GM23338 (cell line): ENCODE measurements at regions not wholly inside any gene's neighbourhood (a gene's known extent, or its start where the extent isn't known, plus 50 kb on each side); places are given as distances from the start of the nearest gene placed in this dataset.

Experiments
- ATAC-seq: fragments of 200-7000 bp; cut with Tn5 transposase; 3 replicates; pipeline ENCODE4 v1.9.1; 2020
- DNase-seq: peaks from one replicate; pipeline ENCODE4 v3.0.0-alpha.2; 2015; ENCODE audit warnings: low spot score
- H2AFZ ChIP-seq: fragments of 200-600 bp; sonication (generic); 2 replicates; pipeline ENCODE4 v1.8.0; 2016; ENCODE audit warnings: antibody characterized with exemption, mild to moderate bottlenecking, moderate library complexity
- H3F3A ChIP-seq: fragments of 200-600 bp; sonication (generic); replicated peaks from 2 replicates; pipeline ENCODE4 v1.8.0; 2017; ENCODE audit warnings: antibody characterized with exemption, mixed run types, low read depth
- H3K27ac ChIP-seq: fragments of 200-600 bp; sonication (generic); 2 replicates; pipeline ENCODE4 v1.6.1; 2016; ENCODE audit warnings: low read depth
- H3K27me3 ChIP-seq: fragments of 200-600 bp; sonication (generic); 2 replicates; pipeline ENCODE4 v1.8.0; 2016; ENCODE audit warnings: mild to moderate bottlenecking, mixed run types, moderate library complexity; ENCODE audit not compliant: insufficient read depth
- H3K36me3 ChIP-seq: fragments of 200-600 bp; sonication (generic); 2 replicates; pipeline ENCODE4 v1.8.0; 2016; ENCODE audit warnings: mild to moderate bottlenecking; ENCODE audit not compliant: insufficient read depth
- H3K4me1 ChIP-seq: fragments of 200-600 bp; sonication (generic); 2 replicates; pipeline ENCODE4 v1.8.0; 2016; ENCODE audit warnings: mild to moderate bottlenecking, moderate library complexity; ENCODE audit not compliant: insufficient read depth
- H3K4me2 ChIP-seq: fragments of 200-600 bp; sonication (generic); 2 replicates; pipeline ENCODE4 v1.7.1; 2017; ENCODE audit warnings: mixed run types
- H3K4me3 ChIP-seq: fragments of 200-600 bp; sonication (generic); 2 replicates; pipeline ENCODE4 v1.6.1; 2016; ENCODE audit warnings: mixed run types
- H3K79me2 ChIP-seq: fragments of 200-600 bp; sonication (generic); replicated peaks from 2 replicates; pipeline ENCODE4 v1.8.0; 2017; ENCODE audit warnings: mild to moderate bottlenecking; ENCODE audit not compliant: insufficient read depth
- H3K9me2 ChIP-seq: fragments of 200-600 bp; sonication (generic); 2 replicates; pipeline ENCODE4 v1.8.0; 2017; ENCODE audit not compliant: insufficient read depth
- H4K20me1 ChIP-seq: fragments of 200-600 bp; sonication (generic); replicated peaks from 2 replicates; pipeline ENCODE4 v1.8.0; 2017; ENCODE audit warnings: mild to moderate bottlenecking; ENCODE audit not compliant: insufficient read depth
- H3K27ac Mint-ChIP-seq: 2 replicates; pipeline ENCODE4 v1.8.0; 2020; ENCODE audit warnings: inconsistent platforms, mild to moderate bottlenecking, moderate library complexity, mixed read lengths
- H3K27me3 Mint-ChIP-seq: 3 replicates; pipeline ENCODE4 v1.8.0; 2022; ENCODE audit warnings: low read depth, mild to moderate bottlenecking, moderate library complexity, mixed read lengths, inconsistent platforms; ENCODE audit not compliant: insufficient read depth, poor library complexity
- H3K36me3 Mint-ChIP-seq: 3 replicates; pipeline ENCODE4 v1.8.0; 2021; ENCODE audit warnings: low read depth, mild to moderate bottlenecking, inconsistent platforms, moderate library complexity, mixed read lengths
- H3K4me1 Mint-ChIP-seq: 3 replicates; pipeline ENCODE4 v1.8.0; 2020; ENCODE audit warnings: mild to moderate bottlenecking, inconsistent platforms, mixed read lengths
- H3K4me3 Mint-ChIP-seq: 3 replicates; pipeline ENCODE4 v1.8.0; 2021; ENCODE audit warnings: moderate library complexity, mild to moderate bottlenecking, inconsistent platforms, mixed read lengths
- H3K9me3 Mint-ChIP-seq: 3 replicates; pipeline ENCODE4 v1.8.0; 2020; ENCODE audit warnings: moderate library complexity, mild to moderate bottlenecking, inconsistent platforms, mixed read lengths
- EZH2 ChIP-seq: fragments of 200-600 bp; sonication (generic); IDR thresholded peaks from one replicate; pipeline ENCODE4 v1.8.0; 2017; ENCODE audit warnings: antibody characterized with exemption, mild to moderate bottlenecking, low read depth; ENCODE audit not compliant: unreplicated experiment
- NANOG ChIP-seq: IDR thresholded peaks from 2 replicates; pipeline ENCODE4 v1.6.1; 2016; ENCODE audit warnings: antibody characterized with exemption, borderline replicate concordance
- STAT1 ChIP-seq: IDR thresholded peaks from one replicate; pipeline ENCODE4 v1.6.1; 2016; ENCODE audit warnings: antibody characterized with exemption; ENCODE audit not compliant: unreplicated experiment
- ZNF331 ChIP-seq: fragments of 250-450 bp; sonication (Bioruptor Pico); IDR thresholded peaks from 2 replicates; pipeline ENCODE4 v1.5.0; 2020; ENCODE audit warnings: low read depth, mild to moderate bottlenecking, moderate library complexity
- TF ChIP-seq, protein P1 (sequence below): IDR thresholded peaks from one replicate; pipeline ENCODE4 v1.6.1; 2018; ENCODE audit warnings: antibody characterized with exemption; ENCODE audit not compliant: unreplicated experiment
- TF ChIP-seq, protein P2 (sequence below): fragments of 250-450 bp; sonication (Bioruptor Pico); IDR thresholded peaks from 2 replicates; pipeline ENCODE4 v1.5.0; 2020; ENCODE audit warnings: mild to moderate bottlenecking, moderate library complexity
- TF ChIP-seq, protein P3 (sequence below): IDR thresholded peaks from 2 replicates; pipeline ENCODE4 v1.6.1; 2016; ENCODE audit warnings: antibody characterized with exemption
- TF ChIP-seq, protein P4 (sequence below), 2 experiments: fragments of 200-600 bp in 1 of 2; sonication (generic) in 1 of 2; conservative IDR thresholded peaks; 2 replicates each; pipeline versions ENCODE4 v1.5.1 to v1.6.1; 2016 to 2017; ENCODE audit warnings: antibody characterized with exemption in 2 of 2, low read depth in 2 of 2, mild to moderate bottlenecking in 2 of 2, moderate library complexity in 1 of 2

DNA sequence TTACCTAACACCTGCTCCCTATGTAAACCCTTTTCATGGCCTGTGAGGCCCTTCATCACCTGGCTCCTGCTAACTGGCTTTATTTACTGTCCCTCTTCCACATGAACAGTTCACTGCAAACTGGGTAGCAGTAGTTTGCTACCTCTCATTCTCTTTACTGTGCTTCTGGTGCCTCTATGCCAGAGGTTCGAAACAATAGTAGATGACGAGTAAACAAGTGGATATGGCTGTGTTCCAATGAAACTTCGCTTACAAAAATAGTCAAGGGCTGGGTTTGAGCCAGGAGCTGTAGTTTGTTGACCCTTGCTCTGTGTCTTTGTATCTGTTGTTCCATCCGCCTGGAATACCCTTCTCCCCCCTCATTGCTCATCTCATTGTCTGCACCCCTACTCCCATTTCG, 233.6 kb upstream of the RMST start (continued):
- TF ChIP-seq, protein P1, sequence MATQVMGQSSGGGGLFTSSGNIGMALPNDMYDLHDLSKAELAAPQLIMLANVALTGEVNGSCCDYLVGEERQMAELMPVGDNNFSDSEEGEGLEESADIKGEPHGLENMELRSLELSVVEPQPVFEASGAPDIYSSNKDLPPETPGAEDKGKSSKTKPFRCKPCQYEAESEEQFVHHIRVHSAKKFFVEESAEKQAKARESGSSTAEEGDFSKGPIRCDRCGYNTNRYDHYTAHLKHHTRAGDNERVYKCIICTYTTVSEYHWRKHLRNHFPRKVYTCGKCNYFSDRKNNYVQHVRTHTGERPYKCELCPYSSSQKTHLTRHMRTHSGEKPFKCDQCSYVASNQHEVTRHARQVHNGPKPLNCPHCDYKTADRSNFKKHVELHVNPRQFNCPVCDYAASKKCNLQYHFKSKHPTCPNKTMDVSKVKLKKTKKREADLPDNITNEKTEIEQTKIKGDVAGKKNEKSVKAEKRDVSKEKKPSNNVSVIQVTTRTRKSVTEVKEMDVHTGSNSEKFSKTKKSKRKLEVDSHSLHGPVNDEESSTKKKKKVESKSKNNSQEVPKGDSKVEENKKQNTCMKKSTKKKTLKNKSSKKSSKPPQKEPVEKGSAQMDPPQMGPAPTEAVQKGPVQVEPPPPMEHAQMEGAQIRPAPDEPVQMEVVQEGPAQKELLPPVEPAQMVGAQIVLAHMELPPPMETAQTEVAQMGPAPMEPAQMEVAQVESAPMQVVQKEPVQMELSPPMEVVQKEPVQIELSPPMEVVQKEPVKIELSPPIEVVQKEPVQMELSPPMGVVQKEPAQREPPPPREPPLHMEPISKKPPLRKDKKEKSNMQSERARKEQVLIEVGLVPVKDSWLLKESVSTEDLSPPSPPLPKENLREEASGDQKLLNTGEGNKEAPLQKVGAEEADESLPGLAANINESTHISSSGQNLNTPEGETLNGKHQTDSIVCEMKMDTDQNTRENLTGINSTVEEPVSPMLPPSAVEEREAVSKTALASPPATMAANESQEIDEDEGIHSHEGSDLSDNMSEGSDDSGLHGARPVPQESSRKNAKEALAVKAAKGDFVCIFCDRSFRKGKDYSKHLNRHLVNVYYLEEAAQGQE, result no peak
- TF ChIP-seq, protein P2, sequence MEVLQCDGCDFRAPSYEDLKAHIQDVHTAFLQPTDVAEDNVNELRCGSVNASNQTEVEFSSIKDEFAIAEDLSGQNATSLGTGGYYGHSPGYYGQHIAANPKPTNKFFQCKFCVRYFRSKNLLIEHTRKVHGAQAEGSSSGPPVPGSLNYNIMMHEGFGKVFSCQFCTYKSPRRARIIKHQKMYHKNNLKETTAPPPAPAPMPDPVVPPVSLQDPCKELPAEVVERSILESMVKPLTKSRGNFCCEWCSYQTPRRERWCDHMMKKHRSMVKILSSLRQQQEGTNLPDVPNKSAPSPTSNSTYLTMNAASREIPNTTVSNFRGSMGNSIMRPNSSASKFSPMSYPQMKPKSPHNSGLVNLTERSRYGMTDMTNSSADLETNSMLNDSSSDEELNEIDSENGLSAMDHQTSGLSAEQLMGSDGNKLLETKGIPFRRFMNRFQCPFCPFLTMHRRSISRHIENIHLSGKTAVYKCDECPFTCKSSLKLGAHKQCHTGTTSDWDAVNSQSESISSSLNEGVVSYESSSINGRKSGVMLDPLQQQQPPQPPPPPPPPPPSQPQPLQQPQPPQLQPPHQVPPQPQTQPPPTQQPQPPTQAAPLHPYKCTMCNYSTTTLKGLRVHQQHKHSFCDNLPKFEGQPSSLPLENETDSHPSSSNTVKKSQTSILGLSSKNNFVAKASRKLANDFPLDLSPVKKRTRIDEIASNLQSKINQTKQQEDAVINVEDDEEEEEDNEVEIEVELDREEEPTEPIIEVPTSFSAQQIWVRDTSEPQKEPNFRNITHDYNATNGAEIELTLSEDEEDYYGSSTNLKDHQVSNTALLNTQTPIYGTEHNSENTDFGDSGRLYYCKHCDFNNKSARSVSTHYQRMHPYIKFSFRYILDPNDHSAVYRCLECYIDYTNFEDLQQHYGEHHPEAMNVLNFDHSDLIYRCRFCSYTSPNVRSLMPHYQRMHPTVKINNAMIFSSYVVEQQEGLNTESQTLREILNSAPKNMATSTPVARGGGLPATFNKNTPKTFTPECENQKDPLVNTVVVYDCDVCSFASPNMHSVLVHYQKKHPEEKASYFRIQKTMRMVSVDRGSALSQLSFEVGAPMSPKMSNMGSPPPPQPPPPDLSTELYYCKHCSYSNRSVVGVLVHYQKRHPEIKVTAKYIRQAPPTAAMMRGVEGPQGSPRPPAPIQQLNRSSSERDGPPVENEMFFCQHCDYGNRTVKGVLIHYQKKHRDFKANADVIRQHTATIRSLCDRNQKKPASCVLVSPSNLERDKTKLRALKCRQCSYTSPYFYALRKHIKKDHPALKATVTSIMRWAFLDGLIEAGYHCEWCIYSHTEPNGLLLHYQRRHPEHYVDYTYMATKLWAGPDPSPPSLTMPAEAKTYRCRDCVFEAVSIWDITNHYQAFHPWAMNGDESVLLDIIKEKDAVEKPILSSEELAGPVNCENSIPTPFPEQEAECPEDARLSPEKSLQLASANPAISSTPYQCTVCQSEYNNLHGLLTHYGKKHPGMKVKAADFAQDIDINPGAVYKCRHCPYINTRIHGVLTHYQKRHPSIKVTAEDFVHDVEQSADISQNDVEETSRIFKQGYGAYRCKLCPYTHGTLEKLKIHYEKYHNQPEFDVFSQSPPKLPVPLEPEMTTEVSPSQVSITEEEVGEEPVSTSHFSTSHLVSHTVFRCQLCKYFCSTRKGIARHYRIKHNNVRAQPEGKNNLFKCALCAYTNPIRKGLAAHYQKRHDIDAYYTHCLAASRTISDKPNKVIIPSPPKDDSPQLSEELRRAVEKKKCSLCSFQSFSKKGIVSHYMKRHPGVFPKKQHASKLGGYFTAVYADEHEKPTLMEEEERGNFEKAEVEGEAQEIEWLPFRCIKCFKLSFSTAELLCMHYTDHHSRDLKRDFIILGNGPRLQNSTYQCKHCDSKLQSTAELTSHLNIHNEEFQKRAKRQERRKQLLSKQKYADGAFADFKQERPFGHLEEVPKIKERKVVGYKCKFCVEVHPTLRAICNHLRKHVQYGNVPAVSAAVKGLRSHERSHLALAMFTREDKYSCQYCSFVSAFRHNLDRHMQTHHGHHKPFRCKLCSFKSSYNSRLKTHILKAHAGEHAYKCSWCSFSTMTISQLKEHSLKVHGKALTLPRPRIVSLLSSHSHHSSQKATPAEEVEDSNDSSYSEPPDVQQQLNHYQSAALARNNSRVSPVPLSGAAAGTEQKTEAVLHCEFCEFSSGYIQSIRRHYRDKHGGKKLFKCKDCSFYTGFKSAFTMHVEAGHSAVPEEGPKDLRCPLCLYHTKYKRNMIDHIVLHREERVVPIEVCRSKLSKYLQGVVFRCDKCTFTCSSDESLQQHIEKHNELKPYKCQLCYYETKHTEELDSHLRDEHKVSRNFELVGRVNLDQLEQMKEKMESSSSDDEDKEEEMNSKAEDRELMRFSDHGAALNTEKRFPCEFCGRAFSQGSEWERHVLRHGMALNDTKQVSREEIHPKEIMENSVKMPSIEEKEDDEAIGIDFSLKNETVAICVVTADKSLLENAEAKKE (CRISPR knock-in tag), result no peak
- TF ChIP-seq STAT1 (no peak), ZNF331 (CRISPR knock-in tag) (no peak)

DNA sequence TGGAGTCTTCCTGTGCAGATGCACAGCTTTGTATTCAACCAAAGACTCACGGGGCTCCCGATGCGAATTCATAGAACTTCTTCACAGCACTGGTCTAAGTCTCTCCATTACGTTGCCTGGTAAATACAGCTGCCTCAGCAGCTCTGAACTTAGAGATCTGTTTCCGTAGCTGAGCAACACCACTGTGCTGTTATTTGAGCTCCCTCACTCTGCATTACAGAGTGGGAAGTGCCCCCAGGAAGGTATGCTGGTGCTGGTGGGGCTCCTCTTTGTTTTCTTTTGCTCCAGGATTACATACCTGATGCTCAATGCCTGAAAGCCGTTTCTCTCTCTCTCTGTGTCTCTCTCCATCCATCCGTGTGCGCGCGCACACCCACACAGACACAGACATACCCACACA, 227.5 kb upstream of the RMST start:
- DNase-seq (peak; percentile 80), ATAC-seq (peak; percentile 100)
- no peaks in the 10 kb centered on the region for H3K27me3 ChIP-seq
- no peak overlapping the region for H3K4me3 ChIP-seq
- H3K4me2 ChIP-seq, result no peak overlapping the region
- Mint-ChIP-seq H3K4me3 (no peak overlapping the region), H3K4me1 (peaks cover 23% of the 10 kb centered on the region), H3K27ac (no peak overlapping the region), H3K27me3 (peaks cover 1% of the 10 kb centered on the region), H3K9me3 (peaks cover 9% of the 10 kb centered on the region), H3K36me3 (peaks cover 11% of the 10 kb centered on the region; the same call in 2 of the 3 replicates)
- H3K9me2 ChIP-seq, result no peaks in the 10 kb centered on the region
- H3K79me2 ChIP-seq, result no peaks in the 10 kb centered on the region
- no peaks in the 10 kb centered on the region for H3K36me3 ChIP-seq
- no peaks in the 10 kb centered on the region for H3F3A ChIP-seq
- no peak overlapping the region for H2AFZ ChIP-seq
- no peaks in the 10 kb centered on the region for H4K20me1 ChIP-seq
- H3K4me1 ChIP-seq, result peaks cover 9% of the 10 kb centered on the region; the same call in 1 of the 2 replicates
- H3K27ac ChIP-seq, result no peak overlapping the region
- TF ChIP-seq EZH2 (no peak), ZNF331 (CRISPR knock-in tag) (no peak), NANOG (no peak)
- TF ChIP-seq, protein P1, result no peak
- TF ChIP-seq, protein P3, sequence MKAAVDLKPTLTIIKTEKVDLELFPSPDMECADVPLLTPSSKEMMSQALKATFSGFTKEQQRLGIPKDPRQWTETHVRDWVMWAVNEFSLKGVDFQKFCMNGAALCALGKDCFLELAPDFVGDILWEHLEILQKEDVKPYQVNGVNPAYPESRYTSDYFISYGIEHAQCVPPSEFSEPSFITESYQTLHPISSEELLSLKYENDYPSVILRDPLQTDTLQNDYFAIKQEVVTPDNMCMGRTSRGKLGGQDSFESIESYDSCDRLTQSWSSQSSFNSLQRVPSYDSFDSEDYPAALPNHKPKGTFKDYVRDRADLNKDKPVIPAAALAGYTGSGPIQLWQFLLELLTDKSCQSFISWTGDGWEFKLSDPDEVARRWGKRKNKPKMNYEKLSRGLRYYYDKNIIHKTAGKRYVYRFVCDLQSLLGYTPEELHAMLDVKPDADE, result 0 out of 2 replicates have a peak, but pooled peaks have one; percentile 13
- TF ChIP-seq, protein P4, sequence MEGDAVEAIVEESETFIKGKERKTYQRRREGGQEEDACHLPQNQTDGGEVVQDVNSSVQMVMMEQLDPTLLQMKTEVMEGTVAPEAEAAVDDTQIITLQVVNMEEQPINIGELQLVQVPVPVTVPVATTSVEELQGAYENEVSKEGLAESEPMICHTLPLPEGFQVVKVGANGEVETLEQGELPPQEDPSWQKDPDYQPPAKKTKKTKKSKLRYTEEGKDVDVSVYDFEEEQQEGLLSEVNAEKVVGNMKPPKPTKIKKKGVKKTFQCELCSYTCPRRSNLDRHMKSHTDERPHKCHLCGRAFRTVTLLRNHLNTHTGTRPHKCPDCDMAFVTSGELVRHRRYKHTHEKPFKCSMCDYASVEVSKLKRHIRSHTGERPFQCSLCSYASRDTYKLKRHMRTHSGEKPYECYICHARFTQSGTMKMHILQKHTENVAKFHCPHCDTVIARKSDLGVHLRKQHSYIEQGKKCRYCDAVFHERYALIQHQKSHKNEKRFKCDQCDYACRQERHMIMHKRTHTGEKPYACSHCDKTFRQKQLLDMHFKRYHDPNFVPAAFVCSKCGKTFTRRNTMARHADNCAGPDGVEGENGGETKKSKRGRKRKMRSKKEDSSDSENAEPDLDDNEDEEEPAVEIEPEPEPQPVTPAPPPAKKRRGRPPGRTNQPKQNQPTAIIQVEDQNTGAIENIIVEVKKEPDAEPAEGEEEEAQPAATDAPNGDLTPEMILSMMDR (conservative IDR thresholded peaks at IDR 0.05; ENCODE audit: low read depth in 2 of 2), result no peak
